Uterus (tissue), 3 donors: ENCODE measurements at regions not wholly inside any gene's neighbourhood (a gene's known extent, or its start where the extent isn't known, plus 50 kb on each side); places are given as distances from the start of the nearest gene placed in this dataset.

ENCODE experiments used
- DNase-seq, 2 donors: peaks; one replicate each; pipeline ENCODE4 v3.0.0-alpha.2; 2019 to 2020
- H3K27ac ChIP-seq, 2 donors: fragments of 200-600 bp; sonication (generic); 1 replicate in 1 of 2; 2 replicates in 1 of 2; pipeline ENCODE4 v1.5.1; 2016 to 2018
- H3K27me3 ChIP-seq, 2 donors: fragments of 200-600 bp; sonication (generic); one replicate each; pipeline ENCODE4 v1.5.1; 2018 to 2019; ENCODE audit warnings: control low read depth in 1 of 2
- H3K36me3 ChIP-seq, 2 donors: fragments of 200-600 bp; sonication (generic); one replicate each; pipeline ENCODE4 v1.5.1; 2019; ENCODE audit warnings: control low read depth in 1 of 2
- H3K4me1 ChIP-seq, 2 donors: fragments of 200-600 bp; sonication (generic); one replicate each; pipeline ENCODE4 v1.5.1; 2018 to 2019; ENCODE audit warnings: control low read depth in 1 of 2
- H3K4me3 ChIP-seq, 2 donors: fragments of 200-600 bp; sonication (generic); 1 replicate in 1 of 2; 2 replicates in 1 of 2; pipeline ENCODE4 v1.5.1; 2018 to 2019; ENCODE audit warnings: mild to moderate bottlenecking in 1 of 2
- H3K9me3 ChIP-seq, 2 donors: fragments of 200-600 bp; sonication (generic); one replicate each; pipeline ENCODE4 v1.5.1; 2019; ENCODE audit warnings: control low read depth in 1 of 2
- POLR2A ChIP-seq, 2 donors: fragments of 450-650 bp; IDR thresholded peaks; one replicate each; pipeline ENCODE4 v1.6.1; 2016; ENCODE audit warnings: antibody characterized with exemption in 2 of 2, mild to moderate bottlenecking in 1 of 2, moderate library complexity in 1 of 2
- intact Hi-C: fragments of 100-400 bp; cut with DNase I; formaldehyde crosslinking; loops from one replicate; pipeline ENCODE4 v1.15.1; 2023; ENCODE audit warnings: low total_unique reads
- TF ChIP-seq, protein P1 (sequence below), 4 experiments: fragments of 200-600 bp in 2 of 4; fragments of 450-650 bp in 2 of 4; sonication (generic) in 2 of 4; IDR thresholded peaks; one replicate each; pipeline ENCODE4 v1.5.1; 2016 to 2019; ENCODE audit warnings: antibody characterized with exemption in 4 of 4, mild to moderate bottlenecking in 2 of 4, moderate library complexity in 1 of 4
- donor health status: DM: yes; HTN: yes; CAD: no.

DNA sequence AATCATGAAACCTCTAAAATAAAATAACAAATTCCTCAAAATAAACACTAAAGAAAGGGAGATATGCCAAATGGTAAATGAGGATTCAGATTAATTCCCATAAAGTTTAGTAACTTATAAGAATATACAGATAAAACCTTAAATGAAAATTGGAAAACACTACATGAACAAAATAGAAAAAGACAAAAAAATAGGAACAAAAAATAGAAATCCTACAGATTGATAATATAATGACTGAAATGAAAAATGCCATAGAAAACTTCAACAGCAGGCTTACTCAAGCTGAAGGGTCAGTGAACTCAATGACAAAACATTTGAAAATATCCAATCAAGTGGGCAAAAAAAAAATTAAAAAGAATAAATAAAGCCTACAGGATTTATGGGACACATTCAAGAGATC lies 1784.8 kb downstream of the PCDH9 start:
- no peak for TF ChIP-seq POLR2A (IDR thresholded peaks at IDR 0.05)
- TF ChIP-seq, protein P1, sequence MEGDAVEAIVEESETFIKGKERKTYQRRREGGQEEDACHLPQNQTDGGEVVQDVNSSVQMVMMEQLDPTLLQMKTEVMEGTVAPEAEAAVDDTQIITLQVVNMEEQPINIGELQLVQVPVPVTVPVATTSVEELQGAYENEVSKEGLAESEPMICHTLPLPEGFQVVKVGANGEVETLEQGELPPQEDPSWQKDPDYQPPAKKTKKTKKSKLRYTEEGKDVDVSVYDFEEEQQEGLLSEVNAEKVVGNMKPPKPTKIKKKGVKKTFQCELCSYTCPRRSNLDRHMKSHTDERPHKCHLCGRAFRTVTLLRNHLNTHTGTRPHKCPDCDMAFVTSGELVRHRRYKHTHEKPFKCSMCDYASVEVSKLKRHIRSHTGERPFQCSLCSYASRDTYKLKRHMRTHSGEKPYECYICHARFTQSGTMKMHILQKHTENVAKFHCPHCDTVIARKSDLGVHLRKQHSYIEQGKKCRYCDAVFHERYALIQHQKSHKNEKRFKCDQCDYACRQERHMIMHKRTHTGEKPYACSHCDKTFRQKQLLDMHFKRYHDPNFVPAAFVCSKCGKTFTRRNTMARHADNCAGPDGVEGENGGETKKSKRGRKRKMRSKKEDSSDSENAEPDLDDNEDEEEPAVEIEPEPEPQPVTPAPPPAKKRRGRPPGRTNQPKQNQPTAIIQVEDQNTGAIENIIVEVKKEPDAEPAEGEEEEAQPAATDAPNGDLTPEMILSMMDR (IDR thresholded peaks at IDR 0.05) = no peak
- intact Hi-C loops = no loop called here
- no peak overlapping the region for H3K27ac ChIP-seq
- H3K4me1 ChIP-seq = no peaks in the 10 kb centered on the region
- no peaks in the 10 kb centered on the region for H3K27me3 ChIP-seq
- peaks cover 0 to 4% of the 10 kb centered on the region in 2 donors for H3K9me3 ChIP-seq
- DNase-seq = no peak
- H3K4me3 ChIP-seq = no peak overlapping the region
- H3K36me3 ChIP-seq = no peaks in the 10 kb centered on the region

DNA sequence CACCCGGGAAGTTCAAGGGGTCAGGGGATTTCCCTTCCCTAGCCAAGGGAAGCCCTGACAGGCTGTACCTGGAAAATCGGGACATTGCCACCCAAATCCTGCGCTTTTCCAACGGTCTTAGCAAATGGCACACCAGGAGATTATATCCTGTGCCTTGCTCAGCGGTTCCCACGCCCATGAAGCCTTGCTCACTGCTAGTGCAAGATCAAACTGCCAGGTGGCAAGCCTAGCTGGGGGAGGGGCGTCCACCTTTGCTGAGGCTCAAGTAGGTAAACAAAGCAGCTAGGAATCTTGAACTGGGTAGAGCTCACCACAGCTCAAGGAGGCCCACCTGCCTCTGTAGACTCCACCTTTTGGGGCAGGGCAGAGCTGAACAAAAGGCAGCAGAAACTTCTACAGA lies 1794.5 kb downstream of the PCDH9 start:
- TF ChIP-seq, protein P1 (IDR thresholded peaks at IDR 0.05) = no peak
- no peak for TF ChIP-seq POLR2A (IDR thresholded peaks at IDR 0.05)
- Histone ChIP-seq H3K27me3 (no peaks in the 10 kb centered on the region), H3K36me3 (no peaks in the 10 kb centered on the region), H3K4me3 (no peak overlapping the region), H3K9me3 (no peaks in the 10 kb centered on the region), H3K27ac (no peak overlapping the region), H3K4me1 (no peaks in the 10 kb centered on the region)
- intact Hi-C loops = no loop called here
- DNase-seq = no peak

DNA sequence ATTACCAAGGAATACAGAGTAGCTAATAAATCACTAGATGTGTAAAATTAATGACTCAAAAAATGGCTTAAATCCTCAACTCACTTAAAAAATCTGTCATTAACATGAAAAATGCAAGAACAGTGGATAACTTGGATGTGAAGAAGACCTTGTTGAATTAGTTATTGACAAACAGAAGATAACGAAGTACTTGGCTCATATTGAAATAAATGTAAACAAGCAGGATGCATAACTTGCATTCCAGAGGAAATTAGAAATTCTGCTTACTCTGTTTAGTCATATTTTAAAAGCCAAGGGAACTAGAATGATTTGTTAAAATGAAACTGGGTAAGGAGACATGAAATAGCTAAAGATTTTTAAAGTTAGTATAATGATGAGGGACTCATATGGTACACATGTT lies 1812.2 kb downstream of the PCDH9 start:
- intact Hi-C loops = no loop called here
- Histone ChIP-seq H3K36me3 (no peaks in the 10 kb centered on the region), H3K4me3 (no peak overlapping the region), H3K27me3 (no peaks in the 10 kb centered on the region), H3K27ac (no peak overlapping the region), H3K4me1 (no peaks in the 10 kb centered on the region), H3K9me3 (no peaks in the 10 kb centered on the region)
- no peak for DNase-seq
- no peak for TF ChIP-seq POLR2A (IDR thresholded peaks at IDR 0.05)
- TF ChIP-seq, protein P1 (IDR thresholded peaks at IDR 0.05) = no peak

DNA sequence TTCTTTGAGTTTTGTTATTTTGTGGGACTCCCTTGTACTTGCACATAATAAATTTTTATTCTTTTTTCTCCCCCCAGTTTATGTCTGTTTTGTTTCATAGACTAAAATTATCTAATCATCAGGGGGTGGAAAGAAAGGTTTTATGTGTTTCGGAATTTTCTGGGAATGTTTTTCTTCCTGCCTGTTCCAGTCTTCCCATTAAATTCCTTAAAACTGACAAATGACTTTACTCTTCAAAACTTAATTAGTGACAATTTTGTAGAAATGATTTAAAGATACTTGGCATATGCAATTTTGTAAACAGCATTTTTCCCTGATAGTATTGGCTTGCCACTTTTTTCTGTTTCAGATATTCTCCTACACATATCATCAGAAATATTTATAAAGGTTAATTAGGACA lies 1813.4 kb downstream of the PCDH9 start:
- no peaks in the 10 kb centered on the region for H3K4me1 ChIP-seq
- H3K4me3 ChIP-seq = no peak overlapping the region
- intact Hi-C loops = no loop called here
- DNase-seq = no peak
- H3K27ac ChIP-seq = no peak overlapping the region
- no peak for TF ChIP-seq POLR2A (IDR thresholded peaks at IDR 0.05)
- TF ChIP-seq, protein P1 (IDR thresholded peaks at IDR 0.05) = no peak
- no peaks in the 10 kb centered on the region for H3K9me3 ChIP-seq
- no peaks in the 10 kb centered on the region for H3K36me3 ChIP-seq
- no peaks in the 10 kb centered on the region for H3K27me3 ChIP-seq

DNA sequence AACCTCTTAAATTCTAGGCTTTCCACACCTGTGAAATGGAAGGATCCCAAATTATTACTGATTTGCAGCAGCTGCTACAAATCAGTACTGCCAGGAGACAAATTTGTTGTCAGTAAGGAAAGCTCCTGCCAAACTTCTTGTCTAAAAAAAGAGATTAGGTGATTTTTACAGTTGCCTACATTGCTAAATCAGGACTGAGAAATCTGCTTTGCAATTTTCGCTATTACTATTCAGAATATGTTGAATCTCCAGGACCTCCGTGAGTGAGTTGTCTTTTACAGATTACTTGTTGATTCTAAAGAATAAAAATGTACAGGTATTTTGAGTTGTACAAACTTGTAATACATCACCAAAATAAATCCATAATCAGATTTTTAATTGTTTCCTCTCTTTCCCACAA lies 1815.9 kb downstream of the PCDH9 start:
- Histone ChIP-seq H3K4me1 (no peaks in the 10 kb centered on the region), H3K9me3 (no peaks in the 10 kb centered on the region), H3K4me3 (no peak overlapping the region), H3K36me3 (no peaks in the 10 kb centered on the region), H3K27me3 (no peaks in the 10 kb centered on the region), H3K27ac (no peak overlapping the region)
- DNase-seq = no peak
- intact Hi-C loops = no loop called here
- TF ChIP-seq, protein P1 (IDR thresholded peaks at IDR 0.05) = no peak
- no peak for TF ChIP-seq POLR2A (IDR thresholded peaks at IDR 0.05)
